Endothelial cell (in vitro differentiated cells): ENCODE measurements at regions not wholly inside any gene's neighbourhood (a gene's known extent, or its start where the extent isn't known, plus 50 kb on each side); places are given as distances from the start of the nearest gene placed in this dataset.

ENCODE experiments used
- DNase-seq: peaks from one replicate; pipeline ENCODE4 v3.0.0; 2021; ENCODE audit warnings: low spot score
- H3K27ac Mint-ChIP-seq: one replicate; pipeline ENCODE4 v1.8.0; 2021; ENCODE audit warnings: mixed read lengths, inconsistent platforms; ENCODE audit not compliant: unreplicated experiment
- H3K27me3 Mint-ChIP-seq: one replicate; pipeline ENCODE4 v1.8.0; 2021; ENCODE audit warnings: mild to moderate bottlenecking, moderate library complexity, mixed read lengths, inconsistent platforms; ENCODE audit not compliant: unreplicated experiment
- H3K36me3 Mint-ChIP-seq: one replicate; pipeline ENCODE4 v1.8.0; 2021; ENCODE audit warnings: mild to moderate bottlenecking, low read depth, mixed read lengths, inconsistent platforms; ENCODE audit not compliant: unreplicated experiment
- H3K4me1 Mint-ChIP-seq: one replicate; pipeline ENCODE4 v1.8.0; 2021; ENCODE audit warnings: mild to moderate bottlenecking, mixed read lengths, inconsistent platforms; ENCODE audit not compliant: unreplicated experiment
- H3K4me3 Mint-ChIP-seq: one replicate; pipeline ENCODE4 v1.8.0; 2021; ENCODE audit warnings: mild to moderate bottlenecking, mixed read lengths, inconsistent platforms; ENCODE audit not compliant: unreplicated experiment
- H3K9me3 Mint-ChIP-seq: one replicate; pipeline ENCODE4 v1.8.0; 2021; ENCODE audit warnings: mixed read lengths, inconsistent platforms; ENCODE audit not compliant: unreplicated experiment
- CTCF ChIP-seq: fragments of 200-600 bp; sonication (generic); IDR thresholded peaks from one replicate; pipeline ENCODE4 v1.5.0; 2021; ENCODE audit warnings: antibody characterized with exemption; ENCODE audit not compliant: unreplicated experiment

GRCh38 chr5:118696076-118696475 is 292.3 kb downstream of the DTWD2 start:
- H3K36me3 Mint-ChIP-seq = no peaks in the 10 kb centered on the region
- no peak overlapping the region for H3K4me3 Mint-ChIP-seq
- no peaks in the 10 kb centered on the region for H3K4me1 Mint-ChIP-seq
- H3K9me3 Mint-ChIP-seq = no peaks in the 10 kb centered on the region
- DNase-seq = no peak
- no peak for TF ChIP-seq CTCF
- H3K27ac Mint-ChIP-seq = no peak overlapping the region
- H3K27me3 Mint-ChIP-seq = no peaks in the 10 kb centered on the region

- Mint-ChIP-seq H3K27me3 (no peaks in the 10 kb centered on the region), H3K36me3 (no peaks in the 10 kb centered on the region), H3K27ac (no peak overlapping the region), H3K4me3 (no peak overlapping the region), H3K4me1 (no peaks in the 10 kb centered on the region), H3K9me3 (no peaks in the 10 kb centered on the region)
- DNase-seq = no peak
- TF ChIP-seq CTCF = no peak
These were observed 295.5 kb downstream of the DTWD2 start for GRCh38 chr5:118692811-118693342.

- peaks cover 2% of the 10 kb centered on the region for H3K27me3 Mint-ChIP-seq
- no peak for DNase-seq
- H3K27ac Mint-ChIP-seq = no peak overlapping the region
- H3K4me1 Mint-ChIP-seq = no peaks in the 10 kb centered on the region
- no peaks in the 10 kb centered on the region for H3K36me3 Mint-ChIP-seq
- H3K9me3 Mint-ChIP-seq = no peaks in the 10 kb centered on the region
- no peak for TF ChIP-seq CTCF
- no peak overlapping the region for H3K4me3 Mint-ChIP-seq
These were observed 300.4 kb downstream of the DTWD2 start for GRCh38 chr5:118687661-118688621.

GRCh38 chr5:118687100-118687499 is 301.2 kb downstream of the DTWD2 start:
- H3K4me1 Mint-ChIP-seq = no peaks in the 10 kb centered on the region
- no peak for DNase-seq
- TF ChIP-seq CTCF = no peak
- no peaks in the 10 kb centered on the region for H3K36me3 Mint-ChIP-seq
- H3K4me3 Mint-ChIP-seq = no peak overlapping the region
- H3K9me3 Mint-ChIP-seq = no peaks in the 10 kb centered on the region
- no peak overlapping the region for H3K27ac Mint-ChIP-seq
- H3K27me3 Mint-ChIP-seq = peaks cover 2% of the 10 kb centered on the region

GRCh38 chr5:118681655-118682054 is 306.7 kb downstream of the DTWD2 start:
- no peak overlapping the region for H3K27ac Mint-ChIP-seq
- H3K27me3 Mint-ChIP-seq = peaks cover 2% of the 10 kb centered on the region
- no peak overlapping the region for H3K4me3 Mint-ChIP-seq
- DNase-seq = no peak
- no peak for TF ChIP-seq CTCF
- no peaks in the 10 kb centered on the region for H3K4me1 Mint-ChIP-seq
- H3K36me3 Mint-ChIP-seq = no peaks in the 10 kb centered on the region
- H3K9me3 Mint-ChIP-seq = no peaks in the 10 kb centered on the region
